ENCODE measurements at regions not wholly inside any gene's neighbourhood (a gene's known extent, or its start where the extent isn't known, plus 50 kb on each side); places are given as distances from the start of the nearest gene placed in this dataset.
"Not testable (repeated sequence)": the region's sequence is repeated elsewhere in the genome, so short reads cannot be mapped to it uniquely, and the experiment has no call there.

DNA sequence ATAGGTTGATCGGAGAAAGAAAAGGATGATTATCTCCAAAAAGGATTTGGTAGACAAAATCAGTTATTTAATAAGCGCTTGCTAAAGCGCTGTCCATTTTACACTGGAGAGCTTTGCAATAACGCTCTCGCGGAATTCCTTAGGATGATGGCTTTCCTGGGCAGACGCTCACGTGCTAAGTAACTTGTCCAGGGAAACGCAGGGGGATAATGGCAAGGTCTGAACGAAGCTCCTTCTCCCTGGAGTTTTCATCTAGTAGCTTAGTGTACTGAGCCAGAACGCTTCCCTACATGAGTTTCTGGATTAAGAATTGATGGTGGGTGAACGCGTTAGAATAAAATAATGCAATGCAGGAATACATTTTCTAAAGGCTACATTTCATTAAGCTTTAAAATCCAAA, 739.5 kb upstream of the SALL3 start:
- no peak for DNase-seq (ENCODE audit: extremely low read depth in 1 of 2, low read depth in 1 of 2)

- no peak for DNase-seq (ENCODE audit: extremely low read depth in 1 of 2, low read depth in 1 of 2)
Measured at GRCh38 chr18:78240627-78241252, 738.9 kb upstream of the SALL3 start.

DNA sequence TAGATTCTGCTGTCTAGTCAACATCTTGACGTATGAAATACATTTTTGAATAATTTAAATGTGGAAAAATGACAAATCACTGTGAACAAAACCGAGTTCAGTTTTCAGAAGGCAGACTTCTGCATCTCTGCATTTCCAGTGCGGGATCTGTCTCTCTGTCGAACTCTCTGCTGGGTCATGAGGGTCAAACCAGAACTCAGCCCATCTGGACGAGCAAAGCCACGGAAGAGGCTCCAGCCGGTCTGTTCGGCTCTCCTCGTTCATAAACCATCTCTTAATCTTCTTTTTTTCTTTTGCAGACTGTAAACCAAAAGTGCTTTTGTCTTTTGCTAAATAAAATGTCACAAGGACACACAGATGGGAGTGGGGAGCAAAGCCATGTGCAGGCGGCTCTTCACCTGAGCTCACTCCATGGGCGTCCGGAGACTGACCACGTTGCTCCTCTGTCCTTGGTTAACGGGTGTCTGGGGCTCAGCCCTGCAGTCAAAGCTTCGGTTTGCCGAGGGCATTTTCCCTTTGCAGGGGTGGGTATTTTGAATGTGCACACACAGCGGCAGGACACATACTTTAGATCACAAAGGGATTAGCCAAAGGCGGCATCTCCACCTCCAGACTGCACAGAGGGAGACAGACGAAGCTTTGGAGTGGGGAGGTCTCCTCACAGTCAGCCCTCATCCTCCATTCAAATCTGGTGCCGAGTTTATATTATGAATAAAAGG, 737.9 kb upstream of the SALL3 start:
- no peak for DNase-seq (ENCODE audit: extremely low read depth in 1 of 2, low read depth in 1 of 2)

DNA sequence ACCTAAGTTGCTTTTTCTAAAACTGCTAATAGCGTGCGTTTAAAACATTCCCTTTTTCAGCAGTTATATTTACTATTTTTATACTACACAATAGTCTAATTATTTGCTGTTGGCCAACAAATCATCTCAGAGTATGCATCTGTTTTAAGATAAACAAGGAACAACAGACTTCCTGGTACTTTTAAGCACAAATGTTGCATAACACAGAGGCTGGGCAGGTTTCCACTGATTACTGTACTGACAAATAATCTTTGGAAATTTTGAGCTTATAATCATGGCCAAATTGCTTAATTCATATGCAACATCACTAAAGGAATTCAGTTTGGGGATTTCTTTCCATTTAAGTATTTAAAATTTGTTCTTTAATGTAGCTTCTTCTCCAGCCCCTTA, 737.4 kb upstream of the SALL3 start:
- no peak for DNase-seq (ENCODE audit: extremely low read depth in 1 of 2, low read depth in 1 of 2)

- DNase-seq (ENCODE audit: extremely low read depth in 1 of 2, low read depth in 1 of 2), result no peak
Measured at GRCh38 chr18:78242806-78243205, 736.8 kb upstream of the SALL3 start.

DNA sequence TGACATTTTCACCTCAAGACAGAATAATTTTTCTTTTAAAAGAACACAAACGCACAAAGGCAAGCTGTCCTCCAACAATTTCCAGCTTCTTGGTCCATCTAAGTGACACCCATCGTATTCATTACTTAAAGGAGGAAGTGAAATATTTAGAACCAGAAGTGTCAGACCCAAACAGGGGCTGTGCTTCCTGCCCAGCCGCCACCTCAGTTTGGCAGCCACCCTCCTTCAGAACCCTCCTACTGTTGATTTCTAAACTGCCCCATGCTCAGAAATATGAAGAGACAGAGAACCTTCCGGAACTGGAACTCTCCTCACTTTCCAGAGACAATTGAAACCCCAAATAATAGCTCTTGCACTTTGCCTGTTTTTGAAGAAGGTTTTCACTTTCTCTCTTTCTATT, 734.8 kb upstream of the SALL3 start:
- DNase-seq (ENCODE audit: extremely low read depth in 1 of 2, low read depth in 1 of 2), result no peak

DNA sequence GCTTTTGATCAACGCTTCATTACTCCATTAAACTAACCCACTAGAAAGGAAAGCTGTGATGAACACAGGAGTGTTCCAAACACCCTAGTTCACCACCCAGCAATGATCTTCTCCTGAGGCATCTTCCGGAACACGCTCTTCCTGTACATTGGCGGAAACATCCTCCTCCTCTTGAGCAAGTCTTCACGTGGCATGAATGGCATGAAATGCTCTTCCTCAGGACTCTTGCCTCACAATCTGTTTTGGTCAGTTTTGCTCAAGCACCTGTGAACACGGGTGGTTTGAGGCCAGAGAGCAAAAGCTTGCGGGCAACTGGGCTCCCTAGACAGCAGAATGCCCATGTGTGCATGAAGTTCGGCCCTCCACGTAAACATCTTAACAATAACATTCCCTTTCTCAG, 734.2 kb upstream of the SALL3 start:
- DNase-seq (ENCODE audit: extremely low read depth in 1 of 2, low read depth in 1 of 2), result no peak

DNA sequence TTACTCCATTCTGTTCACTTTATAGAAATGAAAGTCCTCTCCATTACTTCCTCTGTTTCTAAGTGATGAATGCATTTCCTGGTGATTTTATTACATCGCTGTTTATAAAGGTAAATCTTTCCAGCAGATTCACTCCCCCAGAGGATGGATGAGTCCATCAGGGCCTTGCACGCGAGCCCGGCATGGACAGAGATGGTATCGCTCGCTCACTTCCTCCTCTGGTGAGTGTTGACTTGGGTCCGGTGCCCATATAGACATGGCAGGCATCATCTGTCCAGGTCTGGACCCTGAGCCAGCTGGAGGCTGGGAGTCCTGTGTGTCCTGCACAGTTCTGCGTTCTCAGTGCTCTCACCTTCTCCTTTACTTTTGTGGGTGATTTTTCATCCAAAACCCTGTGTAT, 733.6 kb upstream of the SALL3 start:
- DNase-seq (ENCODE audit: extremely low read depth in 1 of 2, low read depth in 1 of 2), result no peak

DNA sequence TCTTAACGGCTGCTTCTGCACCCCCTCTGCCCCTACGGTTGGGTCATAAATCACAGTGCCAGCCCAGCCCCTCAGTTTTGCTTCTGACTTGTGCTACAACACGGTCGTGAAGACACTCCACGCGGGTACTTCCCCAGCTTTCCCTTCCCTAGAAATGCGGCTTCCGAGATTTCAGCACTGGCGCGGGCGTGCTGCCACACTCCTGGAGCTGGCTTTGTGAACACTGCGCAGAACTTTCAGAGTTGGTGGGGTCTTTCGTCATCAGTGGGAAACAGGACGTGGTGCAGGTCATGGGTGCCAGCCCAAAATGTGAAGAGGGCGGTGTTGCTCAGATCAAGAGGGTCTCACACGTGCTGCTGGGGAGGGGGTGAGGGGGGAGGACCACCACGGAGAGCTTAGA, 733.0 kb upstream of the SALL3 start:
- DNase-seq (ENCODE audit: extremely low read depth in 1 of 2, low read depth in 1 of 2), result no peak

- no peak for DNase-seq (ENCODE audit: extremely low read depth in 1 of 2, low read depth in 1 of 2)
Measured at GRCh38 chr18:78247615-78248289, 731.9 kb upstream of the SALL3 start.

GRCh38 chr18:78255013-78255412, 724.6 kb upstream of the SALL3 start:
- no peak for DNase-seq (ENCODE audit: extremely low read depth in 1 of 2, low read depth in 1 of 2)

- no peak for DNase-seq (ENCODE audit: extremely low read depth in 1 of 2, low read depth in 1 of 2)
Measured at GRCh38 chr18:78268226-78268988, 711.2 kb upstream of the SALL3 start.

GRCh38 chr18:78271790-78272189, 707.8 kb upstream of the SALL3 start:
- no peak for DNase-seq (ENCODE audit: extremely low read depth in 1 of 2, low read depth in 1 of 2)

- DNase-seq (ENCODE audit: extremely low read depth in 1 of 2, low read depth in 1 of 2), result no peak
Measured at GRCh38 chr18:78273876-78274275, 705.7 kb upstream of the SALL3 start.

- not testable (repeated sequence) for DNase-seq (ENCODE audit: extremely low read depth in 1 of 2, low read depth in 1 of 2)
Measured at GRCh38 chr18:78283425-78283824, 696.2 kb upstream of the SALL3 start.

- DNase-seq (ENCODE audit: extremely low read depth in 1 of 2, low read depth in 1 of 2), result no peak
Measured at GRCh38 chr18:78292618-78293380, 686.8 kb upstream of the SALL3 start.

GRCh38 chr18:78293540-78293939, 686.1 kb upstream of the SALL3 start:
- no peak for DNase-seq (ENCODE audit: extremely low read depth in 1 of 2, low read depth in 1 of 2)

- DNase-seq (ENCODE audit: extremely low read depth in 1 of 2, low read depth in 1 of 2), result no peak
Measured at GRCh38 chr18:78293940-78294541, 685.6 kb upstream of the SALL3 start.

DNA sequence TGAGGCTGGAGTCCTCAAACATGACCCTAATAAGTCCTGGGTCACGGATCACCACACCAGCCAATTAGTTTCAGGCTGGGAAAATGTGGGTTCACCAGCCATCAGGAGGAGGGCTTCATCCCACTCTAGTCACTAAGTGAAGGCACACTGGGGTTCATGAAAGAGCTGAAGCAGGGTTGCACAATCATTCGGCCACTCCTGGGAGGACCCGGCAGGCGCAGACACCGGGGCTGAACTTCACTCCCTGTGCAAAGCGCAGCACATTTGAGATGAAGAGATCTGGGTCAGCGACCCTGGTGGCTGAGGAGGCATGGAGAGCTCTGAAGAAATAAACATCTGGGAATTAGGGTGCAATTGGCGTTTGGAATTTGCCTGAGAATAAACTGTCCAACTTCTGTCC, 684.4 kb upstream of the SALL3 start:
- no peak for DNase-seq (ENCODE audit: extremely low read depth in 1 of 2, low read depth in 1 of 2)

- no peak for DNase-seq (ENCODE audit: extremely low read depth in 1 of 2, low read depth in 1 of 2)
Measured at GRCh38 chr18:78296166-78296565, 683.5 kb upstream of the SALL3 start.

All from activated CD8-positive, alpha-beta memory T cell treated with anti-CD3 and anti-CD28 coated beads for 1 hour (primary cell).